Coronary artery (tissue), 2 donors: ENCODE measurements at regions not wholly inside any gene's neighbourhood (a gene's known extent, or its start where the extent isn't known, plus 50 kb on each side); places are given as distances from the start of the nearest gene placed in this dataset.

Experiments used
- DNase-seq: peaks from one replicate; pipeline ENCODE4 v3.0.0-alpha.2; 2017; ENCODE audit warnings: low spot score
- H3K27ac ChIP-seq, 2 donors: fragments of 200-600 bp; sonication (generic); one replicate each; pipeline ENCODE4 v1.5.1; 2016 to 2019
- H3K4me3 ChIP-seq: fragments of 200-600 bp; sonication (generic); 2 replicates; pipeline ENCODE4 v1.5.1; 2016; ENCODE audit warnings: mild to moderate bottlenecking, moderate library complexity
- CTCF ChIP-seq: fragments of 200-600 bp; sonication (generic); IDR thresholded peaks from one replicate; pipeline ENCODE4 v1.5.1; 2019; ENCODE audit warnings: antibody characterized with exemption

- no peak for DNase-seq
- no peak overlapping the region for H3K27ac ChIP-seq
- no peak for TF ChIP-seq CTCF
- no peak overlapping the region for H3K4me3 ChIP-seq
Measured at GRCh38 chr1:115222616-115223402, 115.2 kb downstream of the NGF start.

- Histone ChIP-seq H3K4me3 (no peak overlapping the region), H3K27ac (peak overlapping the region in 1 of 2 donors; percentile 42)
- TF ChIP-seq CTCF: no peak
- no peak for DNase-seq
Measured at GRCh38 chr1:115220340-115221270, 117.4 kb downstream of the NGF start.

GRCh38 chr1:115219927-115220326 lies 118.1 kb downstream of the NGF start:
- Histone ChIP-seq H3K4me3 (no peak overlapping the region), H3K27ac (peak overlapping the region in 1 of 2 donors; percentile 42)
- no peak for DNase-seq
- TF ChIP-seq CTCF: no peak

- DNase-seq: no peak
- no peak for TF ChIP-seq CTCF
- Histone ChIP-seq H3K4me3 (no peak overlapping the region), H3K27ac (peak overlapping the region in 1 of 2 donors; percentile 26)
Measured at GRCh38 chr1:115218699-115219098, 119.3 kb downstream of the NGF start.

- no peak for TF ChIP-seq CTCF
- no peak for DNase-seq
- Histone ChIP-seq H3K4me3 (no peak overlapping the region), H3K27ac (peak overlapping the region in 1 of 2 donors; percentile 13)
Measured at GRCh38 chr1:115218034-115218405, 120.0 kb downstream of the NGF start.

- no peak for DNase-seq
- no peak for TF ChIP-seq CTCF
- Histone ChIP-seq H3K27ac (peak overlapping the region in 1 of 2 donors; percentile 48), H3K4me3 (no peak overlapping the region)
Measured at GRCh38 chr1:115217150-115218033, 120.7 kb downstream of the NGF start.
